ENCODE measurements at regions not wholly inside any gene's neighbourhood (a gene's known extent, or its start where the extent isn't known, plus 50 kb on each side); places are given as distances from the start of the nearest gene placed in this dataset.

- DNase-seq: no peak
Observed at GRCh38 chr5:4661836-4662235, 478.3 kb upstream of the ADAMTS16 start.

GRCh38 chr5:4662756-4663155 is 477.4 kb upstream of the ADAMTS16 start:
- no peak for DNase-seq

- no peak for DNase-seq
Observed at GRCh38 chr5:4665911-4666310, 474.2 kb upstream of the ADAMTS16 start.

- no peak for DNase-seq
Observed at GRCh38 chr5:4674166-4674565, 466.0 kb upstream of the ADAMTS16 start.

GRCh38 chr5:4676934-4677333 is 463.2 kb upstream of the ADAMTS16 start:
- no peak for DNase-seq

- no peak for DNase-seq
Observed at GRCh38 chr5:4684946-4685345, 455.2 kb upstream of the ADAMTS16 start.

GRCh38 chr5:4698596-4698995 is 441.5 kb upstream of the ADAMTS16 start:
- no peak for DNase-seq

GRCh38 chr5:4699592-4699991 is 440.5 kb upstream of the ADAMTS16 start:
- no peak for DNase-seq

- DNase-seq: no peak
Observed at GRCh38 chr5:4700069-4700468, 440.1 kb upstream of the ADAMTS16 start.

- no peak for DNase-seq
Observed at GRCh38 chr5:4700871-4701270, 439.3 kb upstream of the ADAMTS16 start.

GRCh38 chr5:4703931-4704458 is 436.1 kb upstream of the ADAMTS16 start:
- DNase-seq: no peak

GRCh38 chr5:4704951-4705350 is 435.2 kb upstream of the ADAMTS16 start:
- DNase-seq: no peak

- no peak for DNase-seq
Observed at GRCh38 chr5:4716781-4717180, 423.3 kb upstream of the ADAMTS16 start.

GRCh38 chr5:4717446-4717845 is 422.7 kb upstream of the ADAMTS16 start:
- DNase-seq: no peak

- DNase-seq: no peak
Observed at GRCh38 chr5:4720831-4721230, 419.3 kb upstream of the ADAMTS16 start.

- DNase-seq: no peak
Observed at GRCh38 chr5:4722886-4723285, 417.2 kb upstream of the ADAMTS16 start.

- DNase-seq: no peak
Observed at GRCh38 chr5:4725594-4725993, 414.5 kb upstream of the ADAMTS16 start.

- no peak for DNase-seq
Observed at GRCh38 chr5:4730279-4730678, 409.9 kb upstream of the ADAMTS16 start.

- no peak for DNase-seq
Observed at GRCh38 chr5:4734348-4734747, 405.8 kb upstream of the ADAMTS16 start.

GRCh38 chr5:4735261-4735660 is 404.9 kb upstream of the ADAMTS16 start:
- DNase-seq: no peak

- no peak for DNase-seq
Observed at GRCh38 chr5:4737868-4738267, 402.3 kb upstream of the ADAMTS16 start.

GRCh38 chr5:4738298-4738697 is 401.8 kb upstream of the ADAMTS16 start:
- DNase-seq: no peak

GRCh38 chr5:4740156-4740555 is 400.0 kb upstream of the ADAMTS16 start:
- no peak for DNase-seq

GRCh38 chr5:4758550-4758949 is 381.6 kb upstream of the ADAMTS16 start:
- no peak for DNase-seq

- no peak for DNase-seq
Observed at GRCh38 chr5:4758996-4759395, 381.1 kb upstream of the ADAMTS16 start.

- no peak for DNase-seq
Observed at GRCh38 chr5:4762316-4762715, 377.8 kb upstream of the ADAMTS16 start.

All from stimulated activated naive CD4-positive, alpha-beta T cell treated with Interleukin-2 at 50 U/mL for 16 hours (primary cell).